GM03348 (cell line): ENCODE measurements at regions not wholly inside any gene's neighbourhood (a gene's known extent, or its start where the extent isn't known, plus 50 kb on each side); places are given as distances from the start of the nearest gene placed in this dataset.

Source experiments
- DNase-seq: peaks from one replicate; pipeline ENCODE4 v3.0.0; 2012; ENCODE audit warnings: low spot score

- DNase-seq, result no peak
These were observed 607.5 kb downstream of the PLCL1 start for GRCh38 chr2:198411936-198412335.

GRCh38 chr2:198408171-198408570, 603.8 kb downstream of the PLCL1 start:
- DNase-seq, result no peak

DNA sequence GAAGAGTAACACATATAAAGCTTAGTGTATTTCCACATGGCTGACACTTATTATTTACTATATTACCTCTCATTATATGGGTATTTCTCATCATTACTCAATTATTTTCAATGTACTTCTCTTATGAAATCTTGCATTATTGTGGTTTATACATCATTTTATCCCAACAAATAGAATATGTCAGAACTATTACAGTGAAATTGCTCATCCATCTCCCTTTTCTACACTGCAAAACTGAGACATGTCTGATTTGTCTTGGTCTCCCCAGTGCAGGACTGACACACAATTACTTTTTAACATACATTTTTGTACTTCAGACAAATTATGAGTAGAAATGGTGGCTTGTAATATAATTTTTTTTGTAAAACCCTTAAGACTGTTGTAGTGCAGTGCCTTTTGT, 600.9 kb downstream of the PLCL1 start:
- no peak for DNase-seq

DNA sequence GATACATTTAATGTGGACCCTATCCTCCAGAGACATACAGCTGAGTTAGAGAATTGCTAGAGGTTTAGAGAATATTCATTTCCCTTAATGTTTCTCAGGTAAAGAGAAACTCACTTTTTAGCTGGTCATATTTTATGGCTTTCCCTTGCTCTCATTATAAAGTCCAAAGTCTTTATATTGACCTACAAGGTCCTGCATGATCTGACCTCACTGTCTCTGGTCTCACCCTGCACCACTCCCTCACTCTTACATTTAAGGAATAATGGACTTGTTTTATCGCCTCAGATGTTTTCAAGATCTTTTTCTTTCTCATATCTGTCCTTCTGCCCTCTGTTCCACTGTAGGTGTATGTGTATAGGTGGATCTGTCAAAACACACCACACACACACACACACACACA, 597.3 kb downstream of the PLCL1 start:
- DNase-seq, result no peak

GRCh38 chr2:198400999-198401398, 596.6 kb downstream of the PLCL1 start:
- DNase-seq, result no peak

DNA sequence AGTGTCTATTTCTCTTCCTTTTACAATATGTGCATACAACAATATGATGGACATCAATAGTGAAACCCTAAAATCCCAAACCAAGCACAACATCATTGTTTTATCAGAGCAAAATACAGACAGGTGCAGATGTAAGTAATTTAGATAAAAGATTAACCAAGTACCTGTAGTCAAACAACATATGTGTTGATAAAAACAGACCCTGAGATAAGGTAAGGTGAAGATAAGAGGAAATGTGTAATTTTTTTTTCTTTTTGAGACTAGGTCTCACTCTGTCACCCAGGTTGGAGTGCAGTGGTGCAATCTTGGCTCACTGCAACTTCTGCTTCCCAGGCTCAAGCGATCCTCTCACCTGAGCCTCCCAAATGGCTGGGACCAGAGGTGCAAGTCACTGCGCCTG, 589.8 kb downstream of the PLCL1 start:
- no peak for DNase-seq

- DNase-seq, result no peak
These were observed 586.3 kb downstream of the PLCL1 start for GRCh38 chr2:198390670-198391069.

GRCh38 chr2:198387677-198388076, 583.3 kb downstream of the PLCL1 start:
- no peak for DNase-seq

DNA sequence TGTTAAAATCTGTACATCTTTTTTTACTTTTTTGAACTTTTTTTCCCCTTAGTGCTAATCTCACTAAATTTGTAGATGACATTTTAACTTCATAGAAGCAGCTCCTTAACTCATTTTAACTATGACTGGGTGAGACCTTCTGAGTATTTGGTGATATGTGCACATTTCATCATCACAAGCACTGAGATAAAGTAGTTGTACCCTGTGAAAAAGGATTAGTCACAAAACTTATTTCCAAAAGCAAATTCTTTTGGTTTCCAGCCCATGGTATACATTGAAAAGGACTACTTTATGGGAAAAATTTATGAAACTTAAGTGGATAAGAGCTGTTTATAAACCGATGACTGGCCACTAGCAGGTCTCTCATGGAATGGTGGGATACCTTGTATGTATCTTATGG, 581.5 kb downstream of the PLCL1 start:
- no peak for DNase-seq

- DNase-seq, result no peak
These were observed 580.9 kb downstream of the PLCL1 start for GRCh38 chr2:198385326-198385725.

DNA sequence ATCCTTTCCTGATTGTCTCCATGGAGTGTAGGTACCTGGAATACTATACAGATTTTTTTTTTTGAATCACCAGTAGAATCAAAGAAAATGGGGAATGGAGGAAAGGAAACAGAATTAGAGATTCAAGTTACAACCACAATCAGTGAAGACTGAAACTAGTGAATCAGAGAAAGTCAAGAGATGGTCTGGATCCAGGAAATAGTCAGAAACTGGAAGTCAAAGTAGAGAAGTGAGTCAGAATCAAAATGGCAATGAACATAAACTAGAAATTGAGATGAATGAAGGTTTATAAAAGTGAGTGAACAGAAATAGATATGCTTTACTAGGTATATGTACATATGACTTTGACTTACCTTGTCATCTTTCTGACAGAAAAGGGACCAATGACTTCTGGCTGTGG, 579.0 kb downstream of the PLCL1 start:
- no peak for DNase-seq

DNA sequence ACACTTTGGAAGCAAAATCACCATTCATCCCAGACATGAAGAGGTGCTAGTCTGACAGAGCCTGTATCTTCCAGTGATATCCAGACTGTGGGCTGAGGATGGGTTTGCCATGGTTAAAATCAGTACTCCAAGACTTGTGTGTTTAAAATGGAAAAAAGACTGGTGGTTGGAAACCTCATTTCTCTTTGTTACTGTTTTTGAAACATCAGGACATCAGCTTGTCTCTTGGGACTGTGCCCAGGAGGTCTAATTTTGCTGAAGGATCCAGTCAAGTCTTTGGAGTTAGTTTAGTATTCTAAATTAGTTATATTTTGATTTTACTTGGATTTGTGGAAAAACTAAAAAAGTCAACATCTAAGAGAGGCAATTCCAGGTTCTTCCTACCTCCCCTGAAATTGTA, 578.4 kb downstream of the PLCL1 start:
- DNase-seq, result no peak

DNA sequence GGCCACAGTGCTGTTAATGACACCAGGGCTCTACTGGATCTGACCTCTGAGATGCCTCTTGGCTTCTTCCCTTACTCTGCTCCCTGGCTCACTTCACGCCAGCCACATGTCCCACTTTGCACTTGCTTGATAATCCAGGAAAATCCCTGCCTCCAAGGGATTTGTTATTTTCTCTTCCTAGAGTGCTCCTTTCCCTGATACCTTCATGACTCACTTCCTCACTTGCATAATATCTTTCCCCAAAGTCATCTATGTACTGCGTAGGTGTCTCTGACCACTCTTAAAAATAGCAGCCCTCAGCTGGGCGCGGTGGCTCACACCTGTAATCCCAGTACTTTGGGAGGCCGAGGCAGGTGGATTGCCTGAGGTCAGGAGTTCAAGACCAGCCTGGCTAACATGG, 572.3 kb downstream of the PLCL1 start:
- no peak for DNase-seq

DNA sequence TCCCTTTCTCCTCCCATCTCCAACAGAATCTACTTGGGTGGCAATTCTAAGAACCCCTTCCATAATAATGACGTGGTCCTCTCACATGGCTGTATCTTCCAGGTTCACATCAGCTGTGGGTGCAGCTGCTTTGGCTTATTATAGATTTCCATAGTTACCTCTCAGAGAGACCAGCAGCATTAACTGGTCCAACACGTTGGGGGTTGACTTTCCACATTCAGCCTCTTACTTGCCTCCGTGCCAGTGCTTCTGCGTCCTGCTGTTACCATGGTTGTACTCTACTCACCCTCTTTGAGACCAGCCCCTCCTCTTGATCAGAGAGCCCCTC, 570.7 kb downstream of the PLCL1 start:
- DNase-seq, result no peak

DNA sequence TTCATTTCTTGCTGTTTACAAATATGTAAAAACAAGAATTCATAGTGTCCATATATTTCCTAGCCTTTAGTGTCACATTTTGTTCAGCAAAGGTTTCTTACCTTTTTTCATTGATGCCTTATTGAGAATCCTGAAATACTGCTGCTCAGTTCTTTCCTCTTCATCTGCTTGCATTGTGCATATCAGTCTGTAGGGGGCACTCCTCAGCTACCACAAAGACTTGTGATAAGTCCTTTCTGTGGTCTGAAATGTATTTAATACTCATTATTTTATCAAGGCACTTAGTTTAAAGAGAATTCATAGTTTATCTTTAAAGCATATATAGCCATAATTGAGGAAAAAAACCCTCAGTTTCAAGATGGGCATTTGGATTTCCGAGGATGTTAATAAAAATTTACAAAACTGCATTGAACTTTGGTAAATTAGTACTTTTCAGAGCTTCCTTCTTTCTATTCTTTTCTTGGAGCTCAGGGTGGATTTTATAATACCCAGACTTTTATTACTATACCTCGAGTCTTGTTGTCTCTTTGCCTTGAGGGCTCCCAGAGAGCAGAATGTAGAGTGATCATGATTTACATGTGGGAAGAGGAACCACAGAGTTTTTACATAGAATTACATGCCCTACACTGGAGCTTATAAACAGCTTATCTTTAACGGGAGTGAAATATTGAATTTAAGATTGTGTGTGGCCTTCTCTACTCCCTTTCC, 570.1 kb downstream of the PLCL1 start:
- peak; percentile 66 for DNase-seq

- peak; percentile 42 for DNase-seq
These were observed 567.6 kb downstream of the PLCL1 start for GRCh38 chr2:198371921-198372543.

DNA sequence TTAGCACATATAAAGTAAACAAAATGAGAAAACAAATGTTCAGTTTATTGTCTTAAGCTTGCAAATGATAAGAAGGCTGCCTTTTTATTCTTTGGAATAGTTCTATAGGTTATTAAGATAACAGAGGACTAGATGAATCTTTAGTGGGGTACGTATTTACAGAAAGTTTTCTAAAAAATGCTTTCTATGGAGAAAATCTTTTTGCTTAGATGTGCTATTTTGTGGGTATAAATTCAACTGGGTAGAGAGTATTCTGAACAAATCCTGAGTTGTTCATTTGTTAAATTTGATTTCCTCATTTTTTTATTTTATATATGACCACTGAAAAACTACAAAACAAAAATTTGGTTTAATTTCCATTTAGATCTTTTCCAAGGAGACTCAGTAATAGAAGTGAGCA, 566.9 kb downstream of the PLCL1 start:
- no peak for DNase-seq

DNA sequence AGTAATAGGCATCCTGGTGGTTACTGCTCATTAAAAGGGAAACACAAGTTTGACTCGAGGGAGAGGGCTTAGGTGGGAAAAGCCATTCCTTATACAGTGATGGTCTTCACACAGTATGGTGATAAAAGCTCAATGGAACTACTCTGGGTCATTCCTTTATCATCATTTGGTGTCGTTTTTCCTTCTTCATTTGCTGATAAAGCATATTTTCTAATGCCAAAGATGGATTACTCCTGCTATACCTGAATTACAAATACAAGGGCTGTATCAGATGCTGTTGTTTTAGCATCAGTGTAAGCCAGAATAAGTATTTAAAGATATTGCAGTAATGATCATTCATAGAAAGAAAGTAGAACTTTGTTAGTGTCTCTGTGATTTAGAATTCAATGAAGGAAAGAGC, 563.7 kb downstream of the PLCL1 start:
- no peak for DNase-seq

DNA sequence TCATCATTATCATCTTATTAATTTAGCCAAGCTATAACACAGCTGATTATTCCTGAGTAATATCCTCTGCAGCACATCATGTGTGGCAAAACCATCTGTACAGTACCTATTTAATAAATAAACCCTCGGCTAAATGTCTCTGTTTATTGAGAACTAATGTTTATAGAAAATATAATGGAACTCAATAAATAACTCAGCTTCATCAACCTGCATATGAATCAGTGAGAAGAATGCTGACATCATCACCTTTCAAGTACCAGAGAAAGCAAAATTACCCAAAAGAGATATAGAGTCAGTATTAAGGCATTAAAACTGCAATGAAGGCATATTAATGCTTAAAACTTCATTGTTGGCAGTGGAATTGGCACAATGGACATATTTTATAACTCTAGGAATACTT, 558.3 kb downstream of the PLCL1 start:
- DNase-seq, result no peak

- no peak for DNase-seq
These were observed 554.9 kb downstream of the PLCL1 start for GRCh38 chr2:198359308-198359707.

DNA sequence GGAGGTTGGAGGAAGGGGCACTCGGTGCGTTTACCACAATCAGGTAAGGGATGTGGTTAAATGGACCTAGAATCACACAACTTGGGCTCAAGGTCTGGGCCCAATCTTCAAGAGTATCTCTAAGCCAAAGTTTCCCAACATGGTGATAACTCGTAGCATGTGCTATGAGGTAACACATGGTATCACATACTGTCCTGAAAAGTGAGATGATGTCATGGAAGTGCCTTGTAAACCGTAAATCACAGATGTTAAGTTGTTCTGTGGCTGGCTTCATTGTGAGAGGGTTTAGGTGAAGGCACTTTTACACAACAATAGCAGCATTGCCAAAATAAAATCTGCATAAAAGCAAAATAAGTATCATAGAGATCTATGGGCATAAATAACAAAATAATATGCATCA, 551.8 kb downstream of the PLCL1 start:
- no peak for DNase-seq

DNA sequence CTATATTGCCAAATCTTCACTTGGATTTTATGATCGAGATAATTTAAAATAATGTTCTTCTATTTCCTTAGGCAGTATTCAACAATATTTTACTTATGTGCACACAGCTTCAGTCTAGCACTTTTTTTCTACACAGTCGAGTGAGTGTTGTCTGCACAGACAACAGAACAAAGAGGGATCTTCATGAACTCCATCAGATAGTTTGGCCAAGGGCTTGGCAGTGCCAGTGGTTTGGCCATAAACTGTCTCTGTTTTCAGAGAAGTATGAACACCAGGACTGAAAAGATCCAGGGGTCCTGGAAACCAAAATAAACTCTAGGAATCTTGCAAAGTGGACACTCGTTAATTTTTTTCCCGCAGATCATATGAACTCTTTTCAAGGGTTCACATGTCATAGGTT, 547.3 kb downstream of the PLCL1 start:
- no peak for DNase-seq

GRCh38 chr2:198347946-198348345, 543.6 kb downstream of the PLCL1 start:
- DNase-seq, result peak; percentile 3

DNA sequence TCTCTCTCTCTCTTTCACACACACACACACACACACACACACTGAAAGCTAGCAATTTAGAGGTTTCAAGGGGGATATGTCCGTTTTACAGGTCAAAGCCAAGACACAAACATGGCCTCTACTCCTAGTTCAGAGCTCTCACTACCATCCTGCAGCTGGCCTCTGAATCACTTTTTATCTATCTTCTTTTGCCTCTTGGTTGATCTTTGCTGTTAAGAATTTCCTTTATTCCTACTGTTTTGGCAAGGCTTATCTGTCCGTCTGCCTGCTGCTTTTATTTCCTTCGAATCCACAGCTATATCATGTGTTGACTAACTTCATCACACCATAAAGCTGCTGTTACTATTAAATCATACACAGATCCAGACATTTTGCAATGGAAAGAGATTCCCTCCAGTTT, 543.0 kb downstream of the PLCL1 start:
- DNase-seq, result peak; percentile 2
